ENCODE measurements at regions not wholly inside any gene's neighbourhood (a gene's known extent, or its start where the extent isn't known, plus 50 kb on each side); places are given as distances from the start of the nearest gene placed in this dataset.

GRCh38 chr9:18382243-18382642 is 91.7 kb upstream of the ADAMTSL1 start:
- Histone ChIP-seq H2BK5ac (ENCODE audit: low read depth, low read length, poor library complexity, severe bottlenecking) (no peak overlapping the region), H2AK5ac (ENCODE audit: low read length, severe bottlenecking) (no peak overlapping the region), H3K4me2 (ENCODE audit: low read length, poor library complexity, severe bottlenecking) (no peak overlapping the region), H4K91ac (ENCODE audit: low read length) (no peak overlapping the region), H3K18ac (ENCODE audit: low read depth in 1 of 2, low read length in 2 of 2) (no peak overlapping the region), H2BK15ac (ENCODE audit: low read depth, poor library complexity, severe bottlenecking) (no peak overlapping the region), H3K27me3 (ENCODE audit: control insufficient read depth in 1 of 2, insufficient read depth in 1 of 2, low read length in 2 of 2) (no peaks in the 10 kb centered on the region), H3K4me3 (ENCODE audit: insufficient read depth in 1 of 2, low read depth in 1 of 2, low read length in 2 of 2) (no peak overlapping the region), H3K9ac (ENCODE audit: low read length) (no peak overlapping the region), H3K23ac (ENCODE audit: low read length in 2 of 2) (no peak overlapping the region), H4K8ac (ENCODE audit: low read length) (no peak overlapping the region), H3K14ac (ENCODE audit: low read length in 2 of 2) (no peak overlapping the region), H2BK120ac (ENCODE audit: low read depth, low read length) (no peak overlapping the region), H3K27ac (ENCODE audit: low read length, poor library complexity, severe bottlenecking) (no peak overlapping the region), H3K4ac (ENCODE audit: low read depth in 1 of 2, low read length in 2 of 2) (no peak overlapping the region), H2BK12ac (ENCODE audit: low read length in 2 of 2) (no peak overlapping the region), H3K79me1 (replicated peaks; ENCODE audit: low read length, poor library complexity, severe bottlenecking) (no peaks in the 10 kb centered on the region), H3K4me1 (ENCODE audit: control insufficient read depth, insufficient read depth, low read depth, low read length) (peaks cover 1% of the 10 kb centered on the region), H2AFZ (ENCODE audit: low read depth, low read length) (no peak overlapping the region), H3K36me3 (ENCODE audit: control insufficient read depth in 1 of 2, insufficient read depth in 2 of 2, low read depth in 1 of 2, low read length in 2 of 2) (no peaks in the 10 kb centered on the region), H3K9me3 (ENCODE audit: control insufficient read depth, low read length) (no peaks in the 10 kb centered on the region)
- 77% methylated on average over 3 of the region's 4 CpGs for WGBS
- no peak for DNase-seq

DNA sequence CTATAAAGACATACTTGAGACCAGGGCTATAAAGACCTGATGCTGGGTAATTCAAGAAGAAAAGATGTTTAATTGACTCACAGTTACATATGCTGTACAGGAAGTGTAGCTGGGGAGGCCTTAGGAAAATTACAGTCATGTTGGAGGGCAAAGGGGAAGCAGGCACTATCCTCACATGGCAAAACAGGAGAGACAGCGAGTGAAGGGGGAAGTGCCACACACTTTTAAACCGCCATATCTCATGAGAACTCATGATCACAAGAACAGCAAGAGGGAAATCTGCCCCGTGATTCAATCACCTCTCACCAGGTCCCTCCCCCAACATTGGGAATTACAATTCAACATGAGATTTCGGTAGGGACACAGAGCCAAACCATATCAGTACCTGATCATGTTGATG is 89.9 kb upstream of the ADAMTSL1 start:
- H2BK15ac ChIP-seq (ENCODE audit: low read depth, poor library complexity, severe bottlenecking): no peak overlapping the region
- no peaks in the 10 kb centered on the region for H3K79me1 ChIP-seq (replicated peaks; ENCODE audit: low read length, poor library complexity, severe bottlenecking)
- peak overlapping the region; percentile 73 for H2AK5ac ChIP-seq (ENCODE audit: low read length, severe bottlenecking)
- DNase-seq: no peak
- no peak overlapping the region for H3K9ac ChIP-seq (ENCODE audit: low read length)
- no peak overlapping the region for H3K4ac ChIP-seq (ENCODE audit: low read depth in 1 of 2, low read length in 2 of 2)
- 93% methylated on average over 4 of the region's 4 CpGs for WGBS
- H3K4me2 ChIP-seq (ENCODE audit: low read length, poor library complexity, severe bottlenecking): no peak overlapping the region
- H2BK12ac ChIP-seq (ENCODE audit: low read length in 2 of 2): no peak overlapping the region
- H2BK120ac ChIP-seq (ENCODE audit: low read depth, low read length): no peak overlapping the region
- no peaks in the 10 kb centered on the region for H3K9me3 ChIP-seq (ENCODE audit: control insufficient read depth, low read length)
- H4K8ac ChIP-seq (ENCODE audit: low read length): no peak overlapping the region
- H2BK5ac ChIP-seq (ENCODE audit: low read depth, low read length, poor library complexity, severe bottlenecking): no peak overlapping the region
- H3K18ac ChIP-seq (ENCODE audit: low read depth in 1 of 2, low read length in 2 of 2): no peak overlapping the region
- no peak overlapping the region for H4K91ac ChIP-seq (ENCODE audit: low read length)
- no peaks in the 10 kb centered on the region for H3K36me3 ChIP-seq (ENCODE audit: control insufficient read depth in 1 of 2, insufficient read depth in 2 of 2, low read depth in 1 of 2, low read length in 2 of 2)
- H3K4me1 ChIP-seq (ENCODE audit: control insufficient read depth, insufficient read depth, low read depth, low read length): peaks cover 1% of the 10 kb centered on the region
- H3K23ac ChIP-seq (ENCODE audit: low read length in 2 of 2): no peak overlapping the region
- no peak overlapping the region for H3K14ac ChIP-seq (ENCODE audit: low read length in 2 of 2)
- H2AFZ ChIP-seq (ENCODE audit: low read depth, low read length): no peak overlapping the region
- H3K4me3 ChIP-seq (ENCODE audit: insufficient read depth in 1 of 2, low read depth in 1 of 2, low read length in 2 of 2): no peak overlapping the region
- no peak overlapping the region for H3K27ac ChIP-seq (ENCODE audit: low read length, poor library complexity, severe bottlenecking)
- H3K27me3 ChIP-seq (ENCODE audit: control insufficient read depth in 1 of 2, insufficient read depth in 1 of 2, low read length in 2 of 2): no peaks in the 10 kb centered on the region

DNA sequence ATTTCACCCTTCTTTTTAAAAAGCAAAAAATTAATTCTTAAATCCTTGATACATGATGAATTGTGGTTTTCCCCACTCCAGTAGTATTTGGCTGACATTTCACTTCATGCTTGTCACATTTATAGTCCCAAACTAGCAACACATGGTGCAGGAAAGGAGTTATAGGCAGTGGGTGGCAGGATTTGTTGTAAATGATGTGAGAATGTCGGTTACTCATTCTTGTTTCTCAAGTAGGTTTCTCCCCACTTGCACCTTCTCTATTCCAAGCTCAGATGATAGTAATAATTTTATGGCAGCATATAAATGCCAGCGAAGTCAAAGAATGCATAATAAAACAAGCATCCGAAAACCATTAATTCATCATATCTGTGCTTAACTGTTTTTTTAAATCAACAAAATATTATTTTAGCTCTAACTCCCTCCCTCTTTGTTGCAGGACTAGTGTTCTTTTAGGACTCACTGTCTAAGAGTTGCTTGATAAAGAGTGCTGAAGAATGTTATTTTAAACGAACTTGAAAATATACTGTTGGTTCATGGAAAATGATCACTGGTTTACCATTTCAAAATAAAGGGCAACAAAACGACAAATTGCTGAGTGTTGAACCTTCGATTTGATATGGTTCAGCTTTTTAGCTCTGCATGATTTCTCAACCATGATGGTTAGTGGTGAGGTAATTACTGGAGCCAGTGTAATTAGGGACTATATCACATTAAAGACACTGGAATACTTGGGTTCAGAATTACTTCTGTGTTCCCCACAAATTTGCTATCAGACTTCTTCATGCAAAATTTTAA is 88.1 kb upstream of the ADAMTSL1 start:
- no peak overlapping the region for H2BK5ac ChIP-seq (ENCODE audit: low read depth, low read length, poor library complexity, severe bottlenecking)
- no peak overlapping the region for H3K4me3 ChIP-seq (ENCODE audit: insufficient read depth in 1 of 2, low read depth in 1 of 2, low read length in 2 of 2)
- H2BK120ac ChIP-seq (ENCODE audit: low read depth, low read length): no peak overlapping the region
- H3K9ac ChIP-seq (ENCODE audit: low read length): no peak overlapping the region
- 98% methylated on average over 5 of the region's 6 CpGs for WGBS
- no peak overlapping the region for H2BK12ac ChIP-seq (ENCODE audit: low read length in 2 of 2)
- no peak overlapping the region for H4K8ac ChIP-seq (ENCODE audit: low read length)
- H3K9me3 ChIP-seq (ENCODE audit: control insufficient read depth, low read length): no peaks in the 10 kb centered on the region
- no peak overlapping the region for H2AFZ ChIP-seq (ENCODE audit: low read depth, low read length)
- no peaks in the 10 kb centered on the region for H3K4me1 ChIP-seq (ENCODE audit: control insufficient read depth, insufficient read depth, low read depth, low read length)
- H3K23ac ChIP-seq (ENCODE audit: low read length in 2 of 2): no peak overlapping the region
- H3K27ac ChIP-seq (ENCODE audit: low read length, poor library complexity, severe bottlenecking): no peak overlapping the region
- DNase-seq: no peak
- H3K79me1 ChIP-seq (replicated peaks; ENCODE audit: low read length, poor library complexity, severe bottlenecking): no peaks in the 10 kb centered on the region
- no peak overlapping the region for H3K18ac ChIP-seq (ENCODE audit: low read depth in 1 of 2, low read length in 2 of 2)
- no peak overlapping the region for H4K91ac ChIP-seq (ENCODE audit: low read length)
- no peak overlapping the region for H2BK15ac ChIP-seq (ENCODE audit: low read depth, poor library complexity, severe bottlenecking)
- no peak overlapping the region for H2AK5ac ChIP-seq (ENCODE audit: low read length, severe bottlenecking)
- H3K4ac ChIP-seq (ENCODE audit: low read depth in 1 of 2, low read length in 2 of 2): no peak overlapping the region
- no peaks in the 10 kb centered on the region for H3K36me3 ChIP-seq (ENCODE audit: control insufficient read depth in 1 of 2, insufficient read depth in 2 of 2, low read depth in 1 of 2, low read length in 2 of 2)
- no peak overlapping the region for H3K14ac ChIP-seq (ENCODE audit: low read length in 2 of 2)
- no peak overlapping the region for H3K4me2 ChIP-seq (ENCODE audit: low read length, poor library complexity, severe bottlenecking)
- H3K27me3 ChIP-seq (ENCODE audit: control insufficient read depth in 1 of 2, insufficient read depth in 1 of 2, low read length in 2 of 2): no peaks in the 10 kb centered on the region

GRCh38 chr9:18390393-18390792 is 83.6 kb upstream of the ADAMTSL1 start:
- Histone ChIP-seq H3K23ac (ENCODE audit: low read length in 2 of 2) (no peak overlapping the region), H3K4me1 (ENCODE audit: control insufficient read depth, insufficient read depth, low read depth, low read length) (peaks cover 2% of the 10 kb centered on the region), H3K79me1 (replicated peaks; ENCODE audit: low read length, poor library complexity, severe bottlenecking) (no peaks in the 10 kb centered on the region), H3K14ac (ENCODE audit: low read length in 2 of 2) (no peak overlapping the region), H4K91ac (ENCODE audit: low read length) (no peak overlapping the region), H3K4me3 (ENCODE audit: insufficient read depth in 1 of 2, low read depth in 1 of 2, low read length in 2 of 2) (peak overlapping the region in 1 of 2 experiments; percentile 30), H3K4ac (ENCODE audit: low read depth in 1 of 2, low read length in 2 of 2) (no peak overlapping the region), H2BK12ac (ENCODE audit: low read length in 2 of 2) (no peak overlapping the region), H3K27me3 (ENCODE audit: control insufficient read depth in 1 of 2, insufficient read depth in 1 of 2, low read length in 2 of 2) (no peaks in the 10 kb centered on the region), H2AK5ac (ENCODE audit: low read length, severe bottlenecking) (no peak overlapping the region), H3K27ac (ENCODE audit: low read length, poor library complexity, severe bottlenecking) (no peak overlapping the region), H2AFZ (ENCODE audit: low read depth, low read length) (no peak overlapping the region), H3K9me3 (ENCODE audit: control insufficient read depth, low read length) (no peaks in the 10 kb centered on the region), H2BK5ac (ENCODE audit: low read depth, low read length, poor library complexity, severe bottlenecking) (no peak overlapping the region), H2BK15ac (ENCODE audit: low read depth, poor library complexity, severe bottlenecking) (no peak overlapping the region), H2BK120ac (ENCODE audit: low read depth, low read length) (no peak overlapping the region), H3K36me3 (ENCODE audit: control insufficient read depth in 1 of 2, insufficient read depth in 2 of 2, low read depth in 1 of 2, low read length in 2 of 2) (no peaks in the 10 kb centered on the region), H4K8ac (ENCODE audit: low read length) (no peak overlapping the region), H3K9ac (ENCODE audit: low read length) (no peak overlapping the region), H3K4me2 (ENCODE audit: low read length, poor library complexity, severe bottlenecking) (no peak overlapping the region), H3K18ac (ENCODE audit: low read depth in 1 of 2, low read length in 2 of 2) (no peak overlapping the region)
- peak; percentile 33 for DNase-seq
- 57% methylated on average over 4 of the region's 4 CpGs for WGBS
